RPMI7951 (cell line): ENCODE measurements at regions not wholly inside any gene's neighbourhood (a gene's known extent, or its start where the extent isn't known, plus 50 kb on each side); places are given as distances from the start of the nearest gene placed in this dataset.
A peak's percentile ranks its signal among the peaks of the same experiment; 100 is the strongest.
"Not testable (repeated sequence)": the region's sequence is repeated elsewhere in the genome, so short reads cannot be mapped to it uniquely, and the experiment has no call there.

ENCODE experiments used
- DNase-seq: peaks from one replicate; pipeline ENCODE4 v3.0.0-alpha.2; 2012; ENCODE audit warnings: low read depth

DNA sequence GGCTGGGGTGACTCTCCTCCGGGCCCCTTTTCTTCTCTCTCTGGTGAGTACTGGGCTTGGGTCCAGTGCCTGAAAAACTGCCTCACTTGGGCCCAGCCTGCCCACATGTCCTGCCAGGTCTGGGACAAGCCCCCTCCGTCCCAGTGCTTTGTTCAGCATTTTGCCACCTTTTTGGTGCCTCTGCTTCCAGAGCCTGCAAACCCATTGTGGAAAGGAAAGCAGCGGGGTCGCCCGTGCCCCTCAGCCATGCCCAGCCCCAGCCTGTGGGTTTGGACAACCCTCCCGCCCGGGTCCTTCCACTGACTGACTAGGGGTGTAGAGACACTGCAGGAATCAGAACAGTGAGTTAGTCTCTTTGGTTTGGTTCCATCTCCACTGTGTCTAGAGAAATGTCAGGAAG, 140.7 kb upstream of the ALKAL2 start:
- no peak for DNase-seq

- DNase-seq: not testable (repeated sequence)
Observed at GRCh38 chr2:426696-427095, 138.8 kb upstream of the ALKAL2 start.

GRCh38 chr2:425947-426346, 138.1 kb upstream of the ALKAL2 start:
- no peak for DNase-seq

DNA sequence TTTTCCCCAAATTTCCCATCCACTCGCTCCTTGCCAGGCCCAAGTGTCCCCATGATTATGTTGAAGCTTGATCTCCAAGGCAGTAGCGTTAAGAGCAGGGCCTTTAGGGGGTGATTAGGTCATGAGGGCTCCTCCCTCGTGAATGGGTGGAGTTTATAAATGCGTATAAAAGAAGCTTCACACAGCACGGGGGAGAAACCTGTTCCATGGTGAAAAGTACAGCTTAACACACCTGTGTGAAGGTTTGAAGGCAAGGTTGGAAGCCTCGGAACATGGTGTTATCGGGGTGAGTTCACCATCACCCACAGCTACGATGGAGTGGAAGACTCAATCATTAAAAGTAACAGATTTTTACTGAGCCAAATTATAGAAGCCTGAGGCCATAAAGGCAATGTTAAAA, 137.4 kb upstream of the ALKAL2 start:
- no peak for DNase-seq

GRCh38 chr2:424306-425171, 136.6 kb upstream of the ALKAL2 start:
- DNase-seq: peak; percentile 17

- DNase-seq: no peak
Observed at GRCh38 chr2:423479-423878, 135.6 kb upstream of the ALKAL2 start.

GRCh38 chr2:422676-423435, 135.0 kb upstream of the ALKAL2 start:
- no peak for DNase-seq

GRCh38 chr2:421406-421805, 133.5 kb upstream of the ALKAL2 start:
- no peak for DNase-seq

DNA sequence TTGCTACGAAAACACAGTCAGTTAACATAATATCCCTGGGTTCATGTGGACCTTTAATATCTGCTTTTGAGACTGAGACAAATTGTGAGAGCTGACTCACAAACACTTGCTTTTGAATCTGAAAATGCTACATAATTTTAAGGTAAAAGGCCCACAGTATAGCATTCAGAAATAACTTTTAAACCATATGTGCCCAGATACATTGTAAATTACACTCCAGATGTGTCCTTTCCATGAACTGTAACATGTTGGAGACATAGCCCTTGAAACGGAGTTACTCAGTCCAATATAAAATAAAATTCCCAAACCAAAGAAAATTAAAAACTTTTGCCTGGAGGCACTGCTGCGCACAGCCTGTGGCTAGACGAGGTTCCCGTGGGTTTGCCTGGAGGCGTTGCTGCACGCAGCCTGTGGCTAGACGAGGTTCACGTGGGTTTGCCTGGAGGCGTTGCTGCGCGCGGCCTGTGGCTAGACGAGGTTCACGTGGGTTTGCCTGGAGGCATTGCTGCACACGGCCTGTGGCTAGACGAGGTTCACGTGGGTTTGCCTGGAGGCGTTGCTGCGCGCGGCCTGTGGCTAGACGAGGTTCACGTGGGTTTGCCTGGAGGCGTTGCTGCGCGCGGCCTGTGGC, 131.9 kb upstream of the ALKAL2 start:
- DNase-seq: no peak

DNA sequence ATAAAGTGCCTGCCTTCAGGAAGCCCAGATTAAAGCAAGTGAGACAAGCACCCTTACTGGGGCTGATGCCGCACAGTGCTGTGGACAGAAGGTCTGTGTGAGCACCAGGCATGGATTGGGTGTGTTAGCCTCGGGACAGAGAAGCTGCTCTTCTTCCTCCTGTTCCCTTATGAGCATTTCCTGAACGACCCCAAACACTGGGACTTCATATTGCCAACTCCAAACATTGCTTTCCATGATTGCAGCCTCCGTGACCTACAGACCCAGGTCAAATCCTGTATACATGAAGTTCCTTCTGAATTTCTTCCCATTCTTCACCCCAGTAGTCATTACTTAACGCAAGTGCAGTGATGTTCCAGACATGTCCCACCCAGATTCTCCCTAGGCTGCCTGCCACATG, 129.8 kb upstream of the ALKAL2 start:
- DNase-seq: no peak

DNA sequence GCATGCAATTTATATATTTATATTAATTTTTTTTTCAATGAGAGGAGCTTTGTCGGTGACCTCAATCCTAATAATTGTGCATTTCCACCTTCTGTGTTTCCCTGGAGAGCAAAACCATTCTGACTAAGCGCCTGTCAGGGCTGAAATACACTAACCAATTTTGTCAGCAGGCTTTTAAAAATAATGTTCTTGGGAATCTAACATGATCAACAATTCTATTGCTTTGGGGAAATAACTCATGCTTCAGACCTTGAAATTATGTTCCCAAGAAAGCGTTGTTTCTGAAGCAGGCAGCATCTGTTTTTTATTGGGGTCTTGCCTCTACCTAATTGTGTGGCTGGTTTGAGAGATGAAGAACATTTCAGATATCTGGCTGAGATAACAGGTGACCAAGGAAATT, 129.1 kb upstream of the ALKAL2 start:
- no peak for DNase-seq

GRCh38 chr2:415986-416610, 128.2 kb upstream of the ALKAL2 start:
- DNase-seq: no peak

GRCh38 chr2:409523-409922, 121.6 kb upstream of the ALKAL2 start:
- DNase-seq: no peak

DNA sequence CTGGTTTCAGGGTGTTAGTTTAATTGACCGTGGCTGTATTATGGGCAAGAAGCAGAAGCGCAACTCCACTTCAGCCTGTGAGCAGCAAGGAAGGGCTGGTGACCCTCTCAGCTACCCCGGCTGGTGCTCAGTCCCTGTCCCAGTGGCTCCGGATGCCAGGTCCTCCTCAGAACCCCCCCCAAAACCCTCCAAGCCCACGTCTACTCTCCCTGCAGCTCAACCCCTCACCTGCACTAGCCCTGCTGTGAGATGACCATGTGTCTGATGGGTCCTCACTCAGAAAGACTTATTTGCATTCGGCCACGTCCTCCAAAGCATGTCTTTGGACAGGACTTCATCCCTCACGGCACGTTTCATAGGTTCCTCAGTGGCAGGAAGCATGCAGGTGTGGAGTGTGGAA, 119.7 kb upstream of the ALKAL2 start:
- no peak for DNase-seq

GRCh38 chr2:406876-407275, 119.0 kb upstream of the ALKAL2 start:
- DNase-seq: no peak

- DNase-seq: no peak
Observed at GRCh38 chr2:406231-406630, 118.3 kb upstream of the ALKAL2 start.

GRCh38 chr2:404581-404980, 116.7 kb upstream of the ALKAL2 start:
- DNase-seq: no peak

- no peak for DNase-seq
Observed at GRCh38 chr2:403682-404081, 115.8 kb upstream of the ALKAL2 start.

GRCh38 chr2:402721-403120, 114.8 kb upstream of the ALKAL2 start:
- DNase-seq: no peak

DNA sequence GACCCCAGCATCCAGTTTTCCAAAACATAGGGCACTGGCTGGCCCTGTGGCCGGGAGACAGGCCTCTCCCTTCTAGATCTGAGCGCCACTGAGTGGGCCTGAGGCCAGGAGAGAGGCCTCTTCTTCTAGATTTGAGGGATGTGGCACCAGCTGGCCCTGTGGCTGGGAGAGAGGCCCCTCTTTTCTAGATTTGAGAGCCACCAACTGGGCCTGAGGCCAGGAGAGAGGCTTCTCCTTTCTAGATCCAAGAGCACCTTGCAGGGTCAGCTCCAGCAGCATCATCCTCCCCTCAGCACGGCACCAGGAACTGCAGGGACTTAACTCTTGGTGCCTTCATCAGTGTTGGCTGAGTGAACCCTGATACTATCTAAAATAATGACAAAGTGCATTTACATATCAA, 114.3 kb upstream of the ALKAL2 start:
- no peak for DNase-seq

- DNase-seq: no peak
Observed at GRCh38 chr2:401019-401679, 113.3 kb upstream of the ALKAL2 start.

DNA sequence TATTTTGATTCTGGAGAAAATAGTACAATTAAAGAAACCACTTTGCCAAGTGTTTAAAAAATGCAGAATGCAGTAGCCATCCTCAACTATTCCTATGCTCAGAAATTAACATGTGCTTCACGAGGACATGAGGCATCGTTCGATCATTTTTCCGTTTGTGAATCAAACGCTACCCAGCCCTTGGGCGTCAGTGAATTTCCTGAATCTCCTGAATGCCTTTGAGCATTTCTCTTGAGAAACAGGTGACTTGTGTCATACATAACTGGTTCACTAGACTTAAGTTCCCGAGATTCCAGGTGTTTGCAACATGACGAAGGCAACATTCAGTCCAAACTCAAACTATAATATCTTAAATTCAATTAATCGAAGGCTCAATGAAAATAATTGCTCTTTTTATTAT, 110.0 kb upstream of the ALKAL2 start:
- DNase-seq: no peak
